IPS DF 4.7 (cell line): ENCODE measurements at regions not wholly inside any gene's neighbourhood (a gene's known extent, or its start where the extent isn't known, plus 50 kb on each side); places are given as distances from the start of the nearest gene placed in this dataset.

ENCODE experiments used
- DNase-seq: peaks from one replicate; pipeline ENCODE4 v3.0.0-alpha.2; 2013; ENCODE audit warnings: low spot score; ENCODE audit errors: extremely low read depth

DNA sequence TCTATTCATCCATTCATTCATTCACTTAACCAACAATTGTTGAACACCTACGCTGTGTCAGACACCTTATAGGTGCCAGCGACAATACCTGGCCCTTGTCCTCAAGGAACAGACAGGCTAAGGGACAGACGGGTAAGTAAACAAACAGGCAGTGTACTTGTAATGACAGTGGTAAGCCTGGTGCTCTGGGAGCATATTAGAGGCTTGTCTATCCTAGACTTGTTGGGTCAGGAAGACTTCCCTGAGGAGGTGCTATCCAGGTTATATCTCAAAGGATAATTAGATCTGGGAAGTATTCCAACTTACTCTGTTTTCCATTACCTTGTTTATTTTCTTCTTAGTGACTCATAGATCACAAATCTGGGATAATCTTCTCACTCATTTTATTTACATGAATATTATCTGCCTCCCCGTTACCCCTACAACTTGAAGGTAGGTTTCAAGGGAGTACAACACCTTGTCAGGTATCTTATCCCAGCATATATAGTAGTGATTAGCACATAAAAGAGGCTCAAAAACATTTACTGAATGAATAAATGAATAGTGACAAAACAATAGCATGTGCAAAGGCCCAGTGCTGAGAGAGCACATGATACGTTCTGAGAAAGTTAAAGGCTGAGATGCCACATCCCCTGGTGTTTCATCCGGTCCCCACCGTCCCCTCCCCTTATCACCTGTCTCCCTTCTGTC, 75.3 kb upstream of the NCAM1 start:
- no peak for DNase-seq

DNA sequence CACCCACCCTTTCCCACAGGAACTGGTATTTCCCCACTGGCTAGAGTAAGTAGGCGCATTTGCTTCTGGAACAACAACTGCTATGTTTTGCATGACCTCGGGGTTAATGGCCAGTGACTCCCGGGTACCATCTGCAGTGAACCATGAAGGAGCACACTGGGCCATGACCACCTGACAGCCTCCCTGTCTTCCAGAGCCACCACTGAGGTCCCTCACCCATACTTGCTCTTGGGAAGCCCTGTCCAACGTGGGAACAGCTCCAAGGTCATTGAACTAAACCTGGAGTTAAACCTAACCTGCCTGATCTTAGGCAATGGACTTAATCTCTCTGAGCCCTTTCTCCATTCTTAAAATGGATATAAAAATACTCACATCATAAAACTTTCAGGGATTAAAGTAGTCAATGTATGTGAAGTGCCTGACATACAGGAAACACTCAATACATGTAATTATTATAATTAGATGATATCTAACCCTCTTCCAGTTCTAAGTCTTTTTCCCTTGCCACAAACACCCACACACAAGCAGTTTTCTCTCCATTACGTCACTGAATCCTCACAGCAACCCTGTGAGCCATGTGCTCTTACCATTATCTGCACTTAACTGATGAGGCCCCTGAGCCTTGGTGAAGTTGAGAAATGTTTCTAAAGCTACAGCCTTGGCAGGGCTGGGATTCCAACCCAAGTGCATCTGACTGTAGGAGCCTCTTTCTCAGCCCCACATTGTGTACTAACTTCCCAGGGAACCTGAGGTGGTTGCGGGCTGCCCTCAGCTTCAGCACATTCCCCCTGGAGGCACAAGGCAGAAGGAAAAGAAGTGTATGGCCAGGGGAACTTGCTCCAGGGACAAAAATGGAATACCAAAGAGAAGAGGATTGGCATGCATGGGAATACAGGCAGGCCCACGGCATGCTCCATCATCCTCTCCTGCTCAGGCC, 74.5 kb upstream of the NCAM1 start:
- DNase-seq = no peak

- no peak for DNase-seq
These were observed 71.8 kb upstream of the NCAM1 start for GRCh38 chr11:112889446-112889845.

- no peak for DNase-seq
These were observed 61.8 kb upstream of the NCAM1 start for GRCh38 chr11:112899235-112900006.

- no peak for DNase-seq
These were observed 59.3 kb upstream of the NCAM1 start for GRCh38 chr11:112901924-112902323.

DNA sequence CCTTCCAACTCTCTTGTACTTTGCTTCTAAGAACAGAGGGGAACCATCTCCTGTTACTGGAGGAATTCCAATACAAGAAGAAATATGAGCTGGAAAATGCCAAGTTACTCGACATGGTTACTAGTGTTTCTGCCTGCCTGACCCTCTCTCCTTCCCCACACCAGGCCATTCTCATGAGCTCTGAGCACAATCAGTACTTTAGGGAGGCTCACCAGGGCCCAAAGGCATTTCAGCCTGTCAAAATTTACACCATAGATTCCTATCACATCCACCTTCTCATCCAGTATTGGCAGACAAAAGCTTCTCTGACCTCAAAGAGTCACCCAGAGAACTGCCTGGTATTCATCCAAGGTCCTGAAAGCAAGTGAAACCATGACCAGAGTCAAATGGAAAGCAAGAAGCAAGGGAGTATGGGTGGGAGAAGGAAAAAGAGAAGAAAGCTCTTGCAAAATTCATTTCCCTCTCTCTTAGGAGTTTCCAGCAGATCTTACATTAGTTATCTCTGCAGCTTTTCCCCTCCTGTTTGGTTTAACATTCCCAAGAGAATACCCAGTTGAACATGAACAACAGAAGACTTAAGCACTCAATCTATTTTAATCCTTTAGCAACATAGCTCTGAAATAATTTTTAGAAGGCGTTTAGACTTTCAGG, 58.7 kb upstream of the NCAM1 start:
- no peak for DNase-seq

DNA sequence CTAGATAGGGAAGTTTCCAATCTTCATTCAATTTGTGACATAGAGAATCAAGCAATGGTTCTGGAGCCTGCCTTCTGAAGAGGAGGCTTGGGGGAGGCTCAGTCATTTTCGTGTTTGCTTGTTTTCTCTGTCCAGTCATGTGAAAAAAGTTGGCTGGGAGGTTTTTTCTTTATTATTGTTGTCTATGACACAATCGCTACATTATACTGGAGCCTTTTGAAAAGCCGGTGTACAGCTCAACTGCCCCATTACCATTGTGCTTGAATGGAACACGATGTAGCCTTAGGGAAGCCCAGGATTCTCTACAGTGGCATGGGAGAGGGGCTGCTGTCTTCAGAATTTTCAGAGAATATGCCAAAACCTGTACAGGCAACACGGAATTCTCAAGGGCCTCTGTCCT, 57.9 kb upstream of the NCAM1 start:
- no peak for DNase-seq

DNA sequence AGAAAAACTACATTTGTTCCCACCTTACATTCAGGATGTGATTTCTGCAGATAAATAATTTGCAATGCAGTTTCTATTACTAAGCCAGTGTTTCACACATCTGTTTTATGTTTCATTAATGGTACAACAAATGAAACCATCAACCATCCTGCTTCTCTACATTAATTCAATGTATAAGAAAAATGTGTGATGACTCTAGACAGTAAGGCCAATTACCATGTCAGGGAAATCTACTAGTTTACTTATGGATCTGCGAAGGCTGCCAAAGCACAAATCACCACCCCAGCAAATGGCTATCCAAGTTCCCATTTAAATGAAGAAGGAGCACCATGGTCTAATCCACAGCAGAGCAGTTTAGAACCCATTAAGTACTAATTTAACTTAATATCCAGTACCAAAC, 50.1 kb upstream of the NCAM1 start:
- no peak for DNase-seq
